Epidermal melanocyte (primary cell): ENCODE measurements at regions not wholly inside any gene's neighbourhood (a gene's known extent, or its start where the extent isn't known, plus 50 kb on each side); places are given as distances from the start of the nearest gene placed in this dataset.
A peak's percentile ranks its signal among the peaks of the same experiment; 100 is the strongest.

Source experiments
- DNase-seq: peaks from one replicate; pipeline ENCODE4 v3.0.0; 2011; ENCODE audit warnings: low spot score; ENCODE audit not compliant: insufficient read length

GRCh38 chr1:90411185-90411584 is 305.9 kb downstream of the BARHL2 start:
- DNase-seq: no peak

GRCh38 chr1:90407737-90408136 is 309.4 kb downstream of the BARHL2 start:
- no peak for DNase-seq

GRCh38 chr1:90405726-90406125 is 311.4 kb downstream of the BARHL2 start:
- DNase-seq: no peak

GRCh38 chr1:90402893-90403849 is 313.9 kb downstream of the BARHL2 start:
- DNase-seq: peak; percentile 39

- DNase-seq: no peak
These were observed 317.0 kb downstream of the BARHL2 start for GRCh38 chr1:90400131-90400530.

GRCh38 chr1:90396917-90397316 is 320.2 kb downstream of the BARHL2 start:
- no peak for DNase-seq

GRCh38 chr1:90394247-90394646 is 322.9 kb downstream of the BARHL2 start:
- no peak for DNase-seq

GRCh38 chr1:90393025-90393424 is 324.1 kb downstream of the BARHL2 start:
- DNase-seq: no peak

- no peak for DNase-seq
These were observed 326.0 kb downstream of the BARHL2 start for GRCh38 chr1:90391126-90391525.

- no peak for DNase-seq
These were observed 329.3 kb downstream of the BARHL2 start for GRCh38 chr1:90387805-90388204.

GRCh38 chr1:90386899-90387720 is 330.0 kb downstream of the BARHL2 start:
- no peak for DNase-seq

- no peak for DNase-seq
These were observed 332.9 kb downstream of the BARHL2 start for GRCh38 chr1:90384193-90384592.

- no peak for DNase-seq
These were observed 334.9 kb downstream of the BARHL2 start for GRCh38 chr1:90382161-90382560.

- no peak for DNase-seq
These were observed 335.5 kb downstream of the BARHL2 start for GRCh38 chr1:90381598-90381997.

GRCh38 chr1:90371448-90371813 is 345.7 kb downstream of the BARHL2 start:
- DNase-seq: no peak

GRCh38 chr1:90370686-90371447 is 346.2 kb downstream of the BARHL2 start:
- no peak for DNase-seq

GRCh38 chr1:90362163-90362562 is 354.9 kb downstream of the BARHL2 start:
- no peak for DNase-seq

GRCh38 chr1:90361026-90361425 is 356.1 kb downstream of the BARHL2 start:
- no peak for DNase-seq

- no peak for DNase-seq
These were observed 357.1 kb downstream of the BARHL2 start for GRCh38 chr1:90359994-90360393.

- no peak for DNase-seq
These were observed 358.7 kb downstream of the BARHL2 start for GRCh38 chr1:90358448-90358847.

GRCh38 chr1:90357995-90358394 is 359.1 kb downstream of the BARHL2 start:
- no peak for DNase-seq

- no peak for DNase-seq
These were observed 360.1 kb downstream of the BARHL2 start for GRCh38 chr1:90356991-90357390.
